A673 (cell line): ENCODE measurements at regions not wholly inside any gene's neighbourhood (a gene's known extent, or its start where the extent isn't known, plus 50 kb on each side); places are given as distances from the start of the nearest gene placed in this dataset.

ENCODE experiments used
- CTCF ChIP-seq: fragments of 300-800, 200-600 bp; sonication (generic); conservative IDR thresholded peaks from 2 replicates; pipeline ENCODE4 v1.5.1; 2017; ENCODE audit warnings: low read depth, mild to moderate bottlenecking, antibody characterized with exemption, low read length, moderate library complexity, mixed read lengths
- EZH2 ChIP-seq: fragments of 200-600 bp; sonication (generic); IDR thresholded peaks from 2 replicates; pipeline ENCODE4 v1.6.1; 2017; ENCODE audit warnings: borderline replicate concordance, low read depth, mild to moderate bottlenecking, mixed read lengths, antibody characterized with exemption, low read length; ENCODE audit not compliant: poor library complexity, severe bottlenecking

DNA sequence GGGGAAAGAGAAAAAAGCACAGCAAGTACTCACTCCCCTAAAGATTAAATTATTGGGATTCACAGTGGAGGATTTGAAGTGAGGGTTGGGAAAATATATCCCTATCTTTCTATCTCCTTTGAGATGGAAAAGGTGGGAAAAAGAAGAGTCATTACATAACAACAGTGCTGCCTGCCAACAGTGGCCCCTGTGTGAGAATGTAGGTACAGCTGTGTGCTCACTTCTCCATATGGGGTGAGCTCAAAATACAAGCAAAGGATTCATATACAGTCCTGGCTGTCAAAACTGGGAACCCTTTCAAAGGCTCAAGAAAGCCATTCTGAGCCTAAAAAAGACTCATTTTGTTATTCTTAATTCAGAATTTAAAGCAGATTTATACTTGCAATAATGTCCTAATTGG, 458.5 kb downstream of the GPAM start:
- no peak for TF ChIP-seq CTCF
- TF ChIP-seq EZH2: no peak
